Activated B cell treated with CpG ODN at 0.5 μM for 24 hours (primary cell): ENCODE measurements at regions not wholly inside any gene's neighbourhood (a gene's known extent, or its start where the extent isn't known, plus 50 kb on each side); places are given as distances from the start of the nearest gene placed in this dataset.

ENCODE experiments used
- ATAC-seq: fragments of 200-7000 bp; cut with Tn5 transposase; one replicate; pipeline ENCODE4 v1.10.0; 2021; ENCODE audit warnings: low read depth, mild to moderate bottlenecking, moderate library complexity
- CTCF ChIA-PET: fragments of 350-600 bp; sonication (Branson Sonifier 250); formaldehyde crosslinking; loops from one replicate; lab custom pipeline; 2021; ENCODE audit warnings: antibody characterized with exemption; lab: Charles Lee
- POLR2A ChIA-PET: fragments of 350-600 bp; sonication (Branson Sonifier 250); formaldehyde crosslinking; loops from one replicate; lab custom pipeline; 2021; ENCODE audit warnings: antibody characterized with exemption; lab: Charles Lee
- DNase-seq: peaks from one replicate; pipeline ENCODE4 v3.0.0; 2022
- H3K27ac Mint-ChIP-seq: one replicate; pipeline ENCODE4 v1.8.0; 2020; ENCODE audit warnings: mixed read lengths
- H3K27me3 Mint-ChIP-seq: one replicate; pipeline ENCODE4 v1.8.0; 2021; ENCODE audit warnings: mixed read lengths
- H3K36me3 Mint-ChIP-seq: one replicate; pipeline ENCODE4 v1.8.0; 2021; ENCODE audit warnings: low read depth, mixed read lengths
- H3K4me1 Mint-ChIP-seq: one replicate; pipeline ENCODE4 v1.8.0; 2021; ENCODE audit warnings: mixed read lengths
- H3K4me3 Mint-ChIP-seq: one replicate; pipeline ENCODE4 v1.8.0; 2020; ENCODE audit warnings: mild to moderate bottlenecking, mixed read lengths
- H3K9me3 Mint-ChIP-seq: one replicate; pipeline ENCODE4 v1.8.0; 2020; ENCODE audit warnings: mixed read lengths
- CTCF ChIP-seq: fragments of 200-600 bp; IDR thresholded peaks from one replicate; pipeline ENCODE4 v1.8.0; 2022; ENCODE audit warnings: antibody characterized with exemption, mild to moderate bottlenecking
- intact Hi-C: fragments of 100-400 bp; cut with micrococcal nuclease; formaldehyde crosslinking; loops from one replicate; pipeline ENCODE4 v1.15.1; 2024

DNA sequence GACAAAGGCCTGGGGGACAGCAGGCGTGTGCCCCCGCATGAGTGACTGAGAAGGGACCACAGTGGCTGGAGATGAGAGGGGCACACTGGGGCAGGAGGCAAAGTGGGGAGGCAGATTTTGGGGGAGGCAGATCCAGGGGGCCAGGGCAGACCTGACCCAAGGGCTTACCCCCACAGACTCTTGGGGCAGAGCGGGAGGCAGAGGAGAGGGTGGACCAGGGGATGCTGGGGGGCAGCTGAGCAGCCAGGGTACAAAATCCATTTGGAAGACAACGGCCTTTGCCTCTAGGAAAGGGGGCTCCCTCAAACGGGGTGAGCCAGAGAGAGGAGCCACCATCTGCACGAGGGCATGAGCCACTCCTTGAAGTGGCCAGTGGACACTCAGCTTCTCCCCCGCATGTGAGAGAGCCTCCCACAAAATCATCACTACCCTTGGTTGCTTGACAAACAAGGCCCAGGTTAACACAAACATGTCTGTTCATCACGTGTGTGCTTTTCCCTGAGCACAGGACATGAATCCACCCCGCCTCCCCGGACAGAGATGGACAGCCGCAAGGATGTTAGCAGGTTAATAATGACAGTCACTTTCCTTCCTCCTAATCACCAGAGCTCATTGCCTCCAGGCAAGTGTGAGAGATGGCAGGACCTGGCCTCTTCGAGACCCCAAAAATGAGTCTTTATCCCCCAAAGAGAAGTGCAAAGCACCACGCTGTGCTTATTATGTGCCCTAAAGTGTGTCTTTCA, 72.0 kb upstream of the RAB6C start:
- no peak for DNase-seq
- ATAC-seq: no peak
- H3K4me3 Mint-ChIP-seq: no peak overlapping the region
- intact Hi-C loops: no loop called here
- no peaks in the 10 kb centered on the region for H3K4me1 Mint-ChIP-seq
- no peaks in the 10 kb centered on the region for H3K9me3 Mint-ChIP-seq
- CTCF ChIA-PET: no interaction called here
- no peak overlapping the region for H3K27ac Mint-ChIP-seq
- peaks cover 3% of the 10 kb centered on the region for H3K27me3 Mint-ChIP-seq
- POLR2A ChIA-PET: no interaction called here
- H3K36me3 Mint-ChIP-seq: no peaks in the 10 kb centered on the region
- no peak for TF ChIP-seq CTCF

- Mint-ChIP-seq H3K36me3 (no peaks in the 10 kb centered on the region), H3K27ac (no peak overlapping the region), H3K4me1 (no peaks in the 10 kb centered on the region), H3K9me3 (no peaks in the 10 kb centered on the region), H3K27me3 (peaks cover 6% of the 10 kb centered on the region), H3K4me3 (no peak overlapping the region)
- no peak for ATAC-seq
- no peak for DNase-seq
- ChIA-PET CTCF (no interaction called here), POLR2A (no interaction called here)
- no peak for TF ChIP-seq CTCF
- intact Hi-C loops: no loop called here
Measured at GRCh38 chr2:129908721-129909373, 70.6 kb upstream of the RAB6C start.

GRCh38 chr2:129909651-129910418, 69.6 kb upstream of the RAB6C start:
- intact Hi-C loops: no loop called here
- POLR2A ChIA-PET: no interaction called here
- DNase-seq: no peak
- Mint-ChIP-seq H3K4me3 (no peak overlapping the region), H3K9me3 (no peaks in the 10 kb centered on the region), H3K4me1 (no peaks in the 10 kb centered on the region), H3K27me3 (peaks cover 6% of the 10 kb centered on the region), H3K27ac (no peak overlapping the region), H3K36me3 (no peaks in the 10 kb centered on the region)
- CTCF ChIA-PET: no interaction called here
- ATAC-seq: no peak
- TF ChIP-seq CTCF: no peak

- ChIA-PET POLR2A (no interaction called here), CTCF (no interaction called here)
- TF ChIP-seq CTCF: no peak
- ATAC-seq (no peak), DNase-seq (no peak)
- no peak overlapping the region for H3K4me3 Mint-ChIP-seq
- no peaks in the 10 kb centered on the region for H3K9me3 Mint-ChIP-seq
- intact Hi-C loops: no loop called here
- peaks cover 3% of the 10 kb centered on the region for H3K27me3 Mint-ChIP-seq
- H3K36me3 Mint-ChIP-seq: no peaks in the 10 kb centered on the region
- no peaks in the 10 kb centered on the region for H3K4me1 Mint-ChIP-seq
- H3K27ac Mint-ChIP-seq: no peak overlapping the region
Measured at GRCh38 chr2:129910446-129911362, 68.8 kb upstream of the RAB6C start.
